ENCODE measurements at regions not wholly inside any gene's neighbourhood (a gene's known extent, or its start where the extent isn't known, plus 50 kb on each side); places are given as distances from the start of the nearest gene placed in this dataset.

GRCh38 chr16:16956376-16956775 is 514.4 kb downstream of the XYLT1 start:
- TF ChIP-seq ZFX (IDR thresholded peaks at IDR 0.05; ENCODE audit: borderline replicate concordance) (no peak), CTCF (IDR thresholded peaks at IDR 0.05) (no peak)

GRCh38 chr16:16960785-16961184 is 510.0 kb downstream of the XYLT1 start:
- TF ChIP-seq ZFX (IDR thresholded peaks at IDR 0.05; ENCODE audit: borderline replicate concordance) (no peak), CTCF (IDR thresholded peaks at IDR 0.05) (no peak)
- no peak overlapping the region for H3K27ac ChIP-seq

More at GRCh38 chr16:16956376-16956775, 514.4 kb downstream of the XYLT1 start:
- no peak overlapping the region for H3K27ac ChIP-seq

- no peak overlapping the region for H3K27ac ChIP-seq
- TF ChIP-seq ZFX (IDR thresholded peaks at IDR 0.05; ENCODE audit: borderline replicate concordance) (no peak), CTCF (IDR thresholded peaks at IDR 0.05) (no peak)
These were observed 504.3 kb downstream of the XYLT1 start for GRCh38 chr16:16966439-16966838.

- no peak overlapping the region for H3K27ac ChIP-seq
- TF ChIP-seq CTCF (IDR thresholded peaks at IDR 0.05) (no peak), ZFX (IDR thresholded peaks at IDR 0.05; ENCODE audit: borderline replicate concordance) (no peak)
These were observed 499.7 kb downstream of the XYLT1 start for GRCh38 chr16:16971042-16971441.

- TF ChIP-seq ZFX (IDR thresholded peaks at IDR 0.05; ENCODE audit: borderline replicate concordance) (no peak), CTCF (IDR thresholded peaks at IDR 0.05) (no peak)
These were observed 497.9 kb downstream of the XYLT1 start for GRCh38 chr16:16972831-16973230.

GRCh38 chr16:16973707-16974591 is 496.8 kb downstream of the XYLT1 start:
- no peak for TF ChIP-seq ZFX (IDR thresholded peaks at IDR 0.05; ENCODE audit: borderline replicate concordance)
- no peak for TF ChIP-seq CTCF (IDR thresholded peaks at IDR 0.05)
- no peak overlapping the region for H3K27ac ChIP-seq

More at GRCh38 chr16:16972831-16973230, 497.9 kb downstream of the XYLT1 start:
- H3K27ac ChIP-seq = no peak overlapping the region

- no peak for TF ChIP-seq ZFX (IDR thresholded peaks at IDR 0.05; ENCODE audit: borderline replicate concordance)
- no peak for TF ChIP-seq CTCF (IDR thresholded peaks at IDR 0.05)
These were observed 488.1 kb downstream of the XYLT1 start for GRCh38 chr16:16982614-16983013.

More at GRCh38 chr16:16982614-16983013, 488.1 kb downstream of the XYLT1 start:
- no peak overlapping the region for H3K27ac ChIP-seq
